Osteoblast (primary cell): ENCODE measurements at regions not wholly inside any gene's neighbourhood (a gene's known extent, or its start where the extent isn't known, plus 50 kb on each side); places are given as distances from the start of the nearest gene placed in this dataset.

ENCODE experiments used
- DNase-seq: peaks from one replicate; pipeline ENCODE4 v3.0.0; 2011; ENCODE audit warnings: low spot score, mixed read lengths; ENCODE audit not compliant: insufficient read length; ENCODE audit errors: missing footprints
- H2AFZ ChIP-seq: 2 replicates; pipeline ENCODE4 v1.6.0; 2011; ENCODE audit warnings: mild to moderate bottlenecking, low read length
- H3K27ac ChIP-seq: 2 replicates; pipeline ENCODE4 v1.5.1; 2011; ENCODE audit warnings: mild to moderate bottlenecking, low read depth, low read length, moderate library complexity
- H3K27me3 ChIP-seq: 2 replicates; pipeline ENCODE4 v1.6.0; 2012; ENCODE audit warnings: mild to moderate bottlenecking, control low read depth, inconsistent platforms, low read length, moderate library complexity; ENCODE audit not compliant: insufficient read depth
- H3K36me3 ChIP-seq: 2 replicates; pipeline ENCODE4 v1.5.1; 2011; ENCODE audit warnings: mild to moderate bottlenecking, low read length, control low read depth, moderate library complexity; ENCODE audit not compliant: insufficient read depth
- H3K4me1 ChIP-seq: 2 replicates; pipeline ENCODE4 v1.5.1; 2011; ENCODE audit warnings: mild to moderate bottlenecking, low read length, control low read depth, moderate library complexity; ENCODE audit not compliant: insufficient read depth
- H3K4me2 ChIP-seq: 2 replicates; pipeline ENCODE4 v1.6.0; 2011; ENCODE audit warnings: mild to moderate bottlenecking, low read length; ENCODE audit not compliant: insufficient read depth
- H3K4me3 ChIP-seq: fragments of 200-600 bp; sonication (generic); 3 replicates; pipeline ENCODE4 v1.5.1; 2012; ENCODE audit warnings: mild to moderate bottlenecking, low read length, inconsistent platforms; ENCODE audit not compliant: insufficient read depth
- H3K79me2 ChIP-seq: 2 replicates; pipeline ENCODE4 v1.6.0; 2012; ENCODE audit warnings: mild to moderate bottlenecking, low read length, control low read depth, inconsistent platforms; ENCODE audit not compliant: insufficient read depth
- H3K9me3 ChIP-seq: 2 replicates; pipeline ENCODE4 v1.5.1; 2011; ENCODE audit warnings: low read depth, low read length, control low read depth
- H4K20me1 ChIP-seq: 2 replicates; pipeline ENCODE4 v1.6.0; 2012; ENCODE audit warnings: mild to moderate bottlenecking, low read length, control low read depth; ENCODE audit not compliant: insufficient read depth
- TF ChIP-seq, protein P1 (sequence below): IDR thresholded peaks from 2 replicates; pipeline ENCODE4 v1.5.1; 2011; ENCODE audit warnings: mild to moderate bottlenecking, low read depth, low read length, moderate library complexity; ENCODE audit errors: extremely low read depth

DNA sequence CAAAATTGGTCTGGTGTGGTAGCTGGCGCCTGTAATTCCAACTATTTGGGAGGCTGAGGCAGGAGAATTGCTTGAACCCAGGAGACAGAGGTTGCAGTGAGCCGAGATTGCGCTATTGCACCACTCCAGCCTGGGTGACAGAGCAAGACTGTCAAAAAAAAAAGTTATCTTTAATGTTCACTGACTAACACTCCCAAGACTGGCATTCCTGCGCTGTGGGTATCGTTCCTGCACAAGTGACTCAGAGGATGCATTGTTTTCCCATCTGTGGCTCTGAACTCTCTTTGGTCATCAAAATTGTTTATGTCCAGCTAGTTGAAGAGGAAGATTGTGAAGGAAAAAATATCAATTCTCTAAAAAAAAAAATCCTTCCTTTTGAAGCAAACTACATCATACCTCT lies 539.0 kb downstream of the SOX11 start:
- Histone ChIP-seq H3K36me3 (no peaks in the 10 kb centered on the region), H4K20me1 (no peaks in the 10 kb centered on the region), H3K4me2 (no peak overlapping the region), H3K4me1 (no peaks in the 10 kb centered on the region), H3K27ac (no peak overlapping the region), H3K27me3 (no peaks in the 10 kb centered on the region), H3K9me3 (peaks cover 5% of the 10 kb centered on the region), H3K4me3 (no peak overlapping the region), H2AFZ (no peak overlapping the region), H3K79me2 (no peaks in the 10 kb centered on the region)
- DNase-seq: no peak
- TF ChIP-seq, protein P1, sequence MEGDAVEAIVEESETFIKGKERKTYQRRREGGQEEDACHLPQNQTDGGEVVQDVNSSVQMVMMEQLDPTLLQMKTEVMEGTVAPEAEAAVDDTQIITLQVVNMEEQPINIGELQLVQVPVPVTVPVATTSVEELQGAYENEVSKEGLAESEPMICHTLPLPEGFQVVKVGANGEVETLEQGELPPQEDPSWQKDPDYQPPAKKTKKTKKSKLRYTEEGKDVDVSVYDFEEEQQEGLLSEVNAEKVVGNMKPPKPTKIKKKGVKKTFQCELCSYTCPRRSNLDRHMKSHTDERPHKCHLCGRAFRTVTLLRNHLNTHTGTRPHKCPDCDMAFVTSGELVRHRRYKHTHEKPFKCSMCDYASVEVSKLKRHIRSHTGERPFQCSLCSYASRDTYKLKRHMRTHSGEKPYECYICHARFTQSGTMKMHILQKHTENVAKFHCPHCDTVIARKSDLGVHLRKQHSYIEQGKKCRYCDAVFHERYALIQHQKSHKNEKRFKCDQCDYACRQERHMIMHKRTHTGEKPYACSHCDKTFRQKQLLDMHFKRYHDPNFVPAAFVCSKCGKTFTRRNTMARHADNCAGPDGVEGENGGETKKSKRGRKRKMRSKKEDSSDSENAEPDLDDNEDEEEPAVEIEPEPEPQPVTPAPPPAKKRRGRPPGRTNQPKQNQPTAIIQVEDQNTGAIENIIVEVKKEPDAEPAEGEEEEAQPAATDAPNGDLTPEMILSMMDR: no peak

DNA sequence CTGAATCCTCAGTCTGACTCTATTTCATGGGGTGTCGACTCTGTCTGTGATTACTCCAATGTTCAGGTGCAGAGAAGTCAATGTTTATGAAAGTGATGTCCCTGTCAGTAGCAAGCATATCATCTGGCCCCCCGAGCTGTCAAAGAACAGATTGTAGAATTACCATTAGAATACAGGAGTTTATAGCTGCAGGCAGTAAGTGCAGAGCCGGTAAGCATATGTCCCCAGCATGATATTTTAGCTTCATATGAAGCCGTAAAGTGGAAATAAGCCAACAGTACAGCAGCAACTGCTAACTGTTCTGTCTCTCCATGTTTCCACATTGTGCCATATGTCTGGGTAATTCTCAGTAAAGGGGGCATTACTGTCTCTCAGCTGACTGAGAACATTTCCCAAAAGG lies 541.8 kb downstream of the SOX11 start:
- TF ChIP-seq, protein P1: no peak
- no peaks in the 10 kb centered on the region for H3K4me1 ChIP-seq
- no peaks in the 10 kb centered on the region for H3K27me3 ChIP-seq
- H3K4me2 ChIP-seq: no peak overlapping the region
- H2AFZ ChIP-seq: no peak overlapping the region
- H3K27ac ChIP-seq: no peak overlapping the region
- H3K4me3 ChIP-seq: no peak overlapping the region
- no peaks in the 10 kb centered on the region for H4K20me1 ChIP-seq
- H3K36me3 ChIP-seq: no peaks in the 10 kb centered on the region
- H3K9me3 ChIP-seq: peaks cover 5% of the 10 kb centered on the region
- no peaks in the 10 kb centered on the region for H3K79me2 ChIP-seq
- DNase-seq: no peak

GRCh38 chr2:6234702-6235101 lies 542.5 kb downstream of the SOX11 start:
- no peak for DNase-seq
- Histone ChIP-seq H3K79me2 (no peaks in the 10 kb centered on the region), H2AFZ (no peak overlapping the region), H4K20me1 (no peaks in the 10 kb centered on the region), H3K4me1 (no peaks in the 10 kb centered on the region), H3K27ac (no peak overlapping the region), H3K4me3 (no peak overlapping the region), H3K9me3 (peaks cover 5% of the 10 kb centered on the region), H3K36me3 (no peaks in the 10 kb centered on the region), H3K4me2 (no peak overlapping the region), H3K27me3 (no peaks in the 10 kb centered on the region)
- TF ChIP-seq, protein P1: no peak

GRCh38 chr2:6236317-6236716 lies 544.1 kb downstream of the SOX11 start:
- no peak overlapping the region for H3K27ac ChIP-seq
- H4K20me1 ChIP-seq: no peaks in the 10 kb centered on the region

More at GRCh38 chr2:6236317-6236716, 544.1 kb downstream of the SOX11 start:
- TF ChIP-seq, protein P1: no peak
- no peaks in the 10 kb centered on the region for H3K4me1 ChIP-seq
- no peaks in the 10 kb centered on the region for H3K36me3 ChIP-seq
- no peak overlapping the region for H2AFZ ChIP-seq
- H3K79me2 ChIP-seq: no peaks in the 10 kb centered on the region
- no peaks in the 10 kb centered on the region for H3K27me3 ChIP-seq
- DNase-seq: no peak
- H3K9me3 ChIP-seq: peaks cover 3% of the 10 kb centered on the region
- no peak overlapping the region for H3K4me3 ChIP-seq
- no peak overlapping the region for H3K4me2 ChIP-seq
